ENCODE measurements at regions not wholly inside any gene's neighbourhood (a gene's known extent, or its start where the extent isn't known, plus 50 kb on each side); places are given as distances from the start of the nearest gene placed in this dataset.

- TF ChIP-seq CTCF (IDR thresholded peaks at IDR 0.05) (no peak), POLR2A (IDR thresholded peaks at IDR 0.05) (no peak)
These were observed 491.5 kb downstream of the IRX1 start for GRCh38 chr5:4087110-4087509.

Data from esophagus squamous epithelium (tissue), 4 donors.